CD14-positive monocyte (primary cell): ENCODE measurements at regions not wholly inside any gene's neighbourhood (a gene's known extent, or its start where the extent isn't known, plus 50 kb on each side); places are given as distances from the start of the nearest gene placed in this dataset.

Experiments used
- DNase-seq, 3 donors: peaks; one replicate each; pipeline ENCODE4 v3.0.0-alpha.2; 2011 to 2022
- H2AFZ ChIP-seq: 2 replicates; pipeline ENCODE4 v1.6.0; 2012; ENCODE audit warnings: mild to moderate bottlenecking, low read depth, low read length, inconsistent platforms; ENCODE audit not compliant: insufficient read depth, poor library complexity, severe bottlenecking
- H3K27ac ChIP-seq, 2 donors: 1 replicate in 1 of 2; 2 replicates in 1 of 2; pipeline ENCODE4 v1.5.1; 2012 to 2013; ENCODE audit warnings: low read length in 2 of 2, control low read depth in 1 of 2, inconsistent platforms in 1 of 2, low read depth in 1 of 2, mild to moderate bottlenecking in 1 of 2
- H3K27me3 ChIP-seq, 2 donors: one replicate each; pipeline versions ENCODE4 v1.6.0 to v1.6.1; 2011 to 2013; ENCODE audit warnings: low read length in 2 of 2; ENCODE audit not compliant: control insufficient read depth in 2 of 2, insufficient read depth in 2 of 2
- H3K36me3 ChIP-seq, 2 donors: replicated peaks in 1 of 2; 1 replicate in 1 of 2; 2 replicates in 1 of 2; pipeline versions ENCODE4 v1.5.1 to v1.6.1; 2012 to 2013; ENCODE audit warnings: low read length in 2 of 2, control low read depth in 1 of 2, inconsistent platforms in 1 of 2, mild to moderate bottlenecking in 1 of 2; ENCODE audit not compliant: insufficient read depth in 2 of 2, control insufficient read depth in 1 of 2
- H3K4me1 ChIP-seq, 2 donors: 1 replicate in 1 of 2; 2 replicates in 1 of 2; pipeline versions ENCODE4 v1.5.1 to v1.6.1; 2012 to 2013; ENCODE audit warnings: low read length in 2 of 2, control low read depth in 1 of 2, inconsistent platforms in 1 of 2, mild to moderate bottlenecking in 1 of 2, moderate library complexity in 1 of 2; ENCODE audit not compliant: insufficient read depth in 2 of 2, control insufficient read depth in 1 of 2
- H3K4me2 ChIP-seq: replicated peaks from 2 replicates; pipeline ENCODE3; 2012; ENCODE audit warnings: low read length, moderate library complexity, mild to moderate bottlenecking; ENCODE audit not compliant: poor library complexity, severe bottlenecking; ENCODE audit errors: extremely low read depth
- H3K4me3 ChIP-seq, 3 experiments: fragments of 200-600 bp in 1 of 3; sonication (generic) in 1 of 3; replicated peaks in 1 of 3; 1 replicate in 2 of 3; 2 replicates in 1 of 3; pipeline ENCODE4 v1.5.1; 2011 to 2013; ENCODE audit warnings: low read length in 3 of 3, mild to moderate bottlenecking in 3 of 3, control low read depth in 2 of 3, low read depth in 2 of 3, inconsistent platforms in 1 of 3, moderate library complexity in 1 of 3
- H3K79me2 ChIP-seq: 2 replicates; pipeline ENCODE4 v1.6.0; 2012; ENCODE audit warnings: mild to moderate bottlenecking, control low read depth, inconsistent platforms, low read length, moderate library complexity; ENCODE audit not compliant: insufficient read depth
- H3K9ac ChIP-seq: 2 replicates; pipeline ENCODE4 v1.6.0; 2017; ENCODE audit warnings: low read length, mild to moderate bottlenecking; ENCODE audit not compliant: insufficient read depth, poor library complexity, severe bottlenecking
- H3K9me3 ChIP-seq, 2 donors: replicated peaks in 1 of 2; 1 replicate in 1 of 2; 2 replicates in 1 of 2; pipeline versions ENCODE4 v1.5.1 to v1.6.1; 2012 to 2013; ENCODE audit warnings: low read length in 2 of 2, control low read depth in 1 of 2; ENCODE audit not compliant: control insufficient read depth in 1 of 2, insufficient read depth in 1 of 2
- H4K20me1 ChIP-seq: 2 replicates; pipeline ENCODE4 v1.6.0; 2012; ENCODE audit warnings: mild to moderate bottlenecking, low read length, control low read depth, moderate library complexity; ENCODE audit not compliant: insufficient read depth
- H3K27ac Mint-ChIP-seq, 7 donors: one replicate each; pipeline ENCODE4 v1.8.0; 2020; ENCODE audit warnings: mild to moderate bottlenecking in 7 of 7, mixed read lengths in 7 of 7, moderate library complexity in 6 of 7, inconsistent platforms in 2 of 7
- H3K27me3 Mint-ChIP-seq, 3 donors: one replicate each; pipeline ENCODE4 v1.8.0; 2021 to 2022; ENCODE audit warnings: low read depth in 3 of 3, mild to moderate bottlenecking in 3 of 3, mixed read lengths in 3 of 3, moderate library complexity in 3 of 3, inconsistent platforms in 1 of 3
- H3K36me3 Mint-ChIP-seq, 2 donors: one replicate each; pipeline ENCODE4 v1.8.0; 2020; ENCODE audit warnings: mixed read lengths in 2 of 2, inconsistent platforms in 1 of 2, mild to moderate bottlenecking in 1 of 2
- H3K4me1 Mint-ChIP-seq: one replicate; pipeline ENCODE4 v1.8.0; 2020; ENCODE audit warnings: mild to moderate bottlenecking, mixed read lengths
- H3K4me3 Mint-ChIP-seq, 2 donors: one replicate each; pipeline ENCODE4 v1.8.0; 2020; ENCODE audit warnings: mild to moderate bottlenecking in 2 of 2, mixed read lengths in 2 of 2, moderate library complexity in 1 of 2
- H3K9me3 Mint-ChIP-seq, 7 donors: one replicate each; pipeline ENCODE4 v1.8.0; 2020 to 2022; ENCODE audit warnings: mixed read lengths in 7 of 7, mild to moderate bottlenecking in 6 of 7, moderate library complexity in 6 of 7, inconsistent platforms in 2 of 7
- WGBS: methylation state at CpG from one replicate; pipeline ENCODE4 v1.1.5; 2013; ENCODE audit warnings: missing lambda C conversion rate; ENCODE audit not compliant: insufficient coverage; 5-methylcytosine and 5-hydroxymethylcytosine counted together
- intact Hi-C, 2 donors: fragments of 100-400 bp; cut with micrococcal nuclease; formaldehyde crosslinking; loops; one replicate each; pipeline versions ENCODE4 v1.15.0 to v1.15.1; 2023
- TF ChIP-seq, protein P1 (sequence below): fragments of 200-600 bp; IDR thresholded peaks from one replicate; pipeline ENCODE4 v1.8.0; 2022; ENCODE audit warnings: antibody characterized with exemption, mild to moderate bottlenecking

DNA sequence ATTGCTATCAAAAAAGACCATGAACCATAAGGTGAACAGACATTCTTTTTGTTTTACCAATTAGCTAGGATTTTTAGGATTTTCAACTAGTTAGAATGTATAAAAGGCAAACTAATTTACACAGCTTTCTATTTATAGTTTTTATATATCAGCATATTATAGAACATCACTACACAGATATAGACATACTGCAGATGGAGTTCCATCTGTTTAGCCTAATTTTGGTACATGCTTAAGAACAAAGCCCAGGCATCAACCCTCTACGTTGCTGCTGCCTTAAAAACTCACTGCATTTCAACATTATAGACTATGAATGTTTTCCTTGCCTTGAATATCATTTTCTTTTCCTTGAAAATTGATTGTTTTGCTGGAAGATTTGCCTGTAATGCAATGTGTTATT lies 2227.5 kb upstream of the C9orf72 start:
- H3K27me3 ChIP-seq, result no peaks in the 10 kb centered on the region
- intact Hi-C loops, result loop anchor here in 1 of 2 donors (10.0 kb wide), 1 partner anchor 56 kb away; no protein-coding TSS in a partner anchor
- H3K27me3 Mint-ChIP-seq, result no peaks in the 10 kb centered on the region
- no peak overlapping the region for H3K27ac ChIP-seq
- DNase-seq, result no peak
- H3K9me3 ChIP-seq, result no peaks in the 10 kb centered on the region
- H3K4me1 ChIP-seq, result no peaks in the 10 kb centered on the region
- no peak overlapping the region for H3K4me3 ChIP-seq
- no peak overlapping the region for H3K9ac ChIP-seq
- H3K4me3 Mint-ChIP-seq, result no peak overlapping the region
- H3K4me1 Mint-ChIP-seq, result no peaks in the 10 kb centered on the region
- H3K79me2 ChIP-seq, result no peaks in the 10 kb centered on the region
- WGBS, result no CpG with 5 or more reads among the region's 1 CpG
- no peaks in the 10 kb centered on the region for H3K36me3 ChIP-seq
- H3K9me3 Mint-ChIP-seq, result peaks cover 0 to 3% (median 0%) of the 10 kb centered on the region in 7 donors
- no peaks in the 10 kb centered on the region for H3K36me3 Mint-ChIP-seq
- H4K20me1 ChIP-seq, result no peaks in the 10 kb centered on the region
- H3K27ac Mint-ChIP-seq, result no peak overlapping the region
- H2AFZ ChIP-seq, result no peak overlapping the region
- TF ChIP-seq, protein P1, sequence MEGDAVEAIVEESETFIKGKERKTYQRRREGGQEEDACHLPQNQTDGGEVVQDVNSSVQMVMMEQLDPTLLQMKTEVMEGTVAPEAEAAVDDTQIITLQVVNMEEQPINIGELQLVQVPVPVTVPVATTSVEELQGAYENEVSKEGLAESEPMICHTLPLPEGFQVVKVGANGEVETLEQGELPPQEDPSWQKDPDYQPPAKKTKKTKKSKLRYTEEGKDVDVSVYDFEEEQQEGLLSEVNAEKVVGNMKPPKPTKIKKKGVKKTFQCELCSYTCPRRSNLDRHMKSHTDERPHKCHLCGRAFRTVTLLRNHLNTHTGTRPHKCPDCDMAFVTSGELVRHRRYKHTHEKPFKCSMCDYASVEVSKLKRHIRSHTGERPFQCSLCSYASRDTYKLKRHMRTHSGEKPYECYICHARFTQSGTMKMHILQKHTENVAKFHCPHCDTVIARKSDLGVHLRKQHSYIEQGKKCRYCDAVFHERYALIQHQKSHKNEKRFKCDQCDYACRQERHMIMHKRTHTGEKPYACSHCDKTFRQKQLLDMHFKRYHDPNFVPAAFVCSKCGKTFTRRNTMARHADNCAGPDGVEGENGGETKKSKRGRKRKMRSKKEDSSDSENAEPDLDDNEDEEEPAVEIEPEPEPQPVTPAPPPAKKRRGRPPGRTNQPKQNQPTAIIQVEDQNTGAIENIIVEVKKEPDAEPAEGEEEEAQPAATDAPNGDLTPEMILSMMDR, result no peak
- H3K4me2 ChIP-seq, result no peak overlapping the region

DNA sequence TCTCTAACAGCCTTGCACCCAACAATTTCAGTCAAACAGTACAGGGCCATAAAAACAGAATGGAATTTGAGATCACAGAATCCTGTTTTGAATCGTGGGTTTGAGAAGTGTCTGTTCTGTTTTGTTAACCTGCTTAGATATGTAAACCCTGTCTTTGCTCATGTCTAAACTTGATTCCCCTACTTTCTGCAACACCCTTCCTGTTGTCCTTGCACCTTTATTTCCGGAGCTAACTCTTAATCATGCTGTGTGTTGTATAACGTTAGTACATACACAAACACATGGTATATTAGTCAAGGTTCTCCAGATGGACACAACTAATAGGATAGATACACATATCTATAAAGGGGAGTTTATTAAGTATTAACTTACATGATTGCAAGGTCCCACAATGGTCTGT lies 2229.2 kb upstream of the C9orf72 start:
- no peaks in the 10 kb centered on the region for H3K9me3 ChIP-seq
- intact Hi-C loops, result loop anchor here in 1 of 2 donors (10.0 kb wide), 1 partner anchor 58 kb away; no protein-coding TSS in a partner anchor

More for the DNA sequence above, 2229.2 kb upstream of the C9orf72 start:
- no peaks in the 10 kb centered on the region for H3K4me1 Mint-ChIP-seq
- WGBS, result no CpG with 5 or more reads among the region's 3 CpGs
- H3K27ac Mint-ChIP-seq, result no peak overlapping the region
- H3K9me3 Mint-ChIP-seq, result peaks cover 0 to 3% (median 0%) of the 10 kb centered on the region in 7 donors
- Histone ChIP-seq H3K27me3 (no peaks in the 10 kb centered on the region), H3K36me3 (no peaks in the 10 kb centered on the region), H4K20me1 (no peaks in the 10 kb centered on the region), H3K9ac (no peak overlapping the region), H2AFZ (no peak overlapping the region), H3K4me1 (no peaks in the 10 kb centered on the region), H3K79me2 (no peaks in the 10 kb centered on the region), H3K4me3 (no peak overlapping the region), H3K27ac (no peak overlapping the region), H3K4me2 (no peak overlapping the region)
- no peak overlapping the region for H3K4me3 Mint-ChIP-seq
- no peaks in the 10 kb centered on the region for H3K36me3 Mint-ChIP-seq
- H3K27me3 Mint-ChIP-seq, result no peaks in the 10 kb centered on the region
- DNase-seq, result no peak
- TF ChIP-seq, protein P1, result no peak
